ENCODE measurements at regions not wholly inside any gene's neighbourhood (a gene's known extent, or its start where the extent isn't known, plus 50 kb on each side); places are given as distances from the start of the nearest gene placed in this dataset.

DNA sequence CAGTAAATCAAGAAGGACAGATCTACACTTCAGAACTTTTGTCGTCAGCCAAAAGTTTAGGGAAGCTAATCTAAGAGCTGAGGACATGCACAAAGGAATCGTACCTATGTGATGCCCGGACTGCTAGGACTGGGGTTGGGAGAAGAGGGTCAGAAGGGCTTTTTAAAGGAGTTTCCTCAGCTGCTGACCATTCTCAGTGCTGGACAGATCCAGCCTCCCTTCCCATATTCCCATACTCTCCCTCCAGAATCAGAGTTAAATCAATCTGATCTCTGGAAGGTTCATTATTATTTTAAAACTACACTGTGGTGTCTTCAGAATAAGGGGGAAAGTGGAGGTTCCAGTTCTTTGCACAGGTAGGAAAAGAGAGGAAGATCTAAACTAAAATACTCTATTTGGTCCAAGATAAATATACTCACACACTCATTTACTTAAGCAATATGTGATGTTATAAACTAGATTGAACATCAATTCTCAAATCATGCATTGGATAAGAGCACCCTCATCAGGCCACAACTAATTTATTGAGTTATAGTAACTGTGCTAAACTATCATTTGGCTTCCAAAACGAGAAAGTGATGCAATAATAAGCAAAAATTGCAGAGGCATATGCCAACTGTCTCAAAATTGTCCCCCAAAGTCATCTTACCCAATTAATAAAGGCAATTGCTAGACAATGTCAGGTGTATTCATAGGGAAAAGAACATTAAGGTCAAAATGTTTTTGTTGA lies 124.7 kb downstream of the HNRNPD start:
- H3K9ac ChIP-seq (replicated peaks in 1 of 4; ENCODE audit: extremely low read depth in 1 of 4, low read depth in 3 of 4, low read length in 3 of 4): no peak overlapping the region
- no peak overlapping the region for H2BK15ac ChIP-seq (ENCODE audit: low read length)
- no peaks in the 10 kb centered on the region for H4K20me1 ChIP-seq (replicated peaks in 1 of 2; ENCODE audit: control insufficient read depth in 1 of 2, insufficient read depth in 2 of 2, low read length in 2 of 2)
- no peak for FAIRE-seq
- H2AFZ ChIP-seq (ENCODE audit: low read length): no peak overlapping the region
- H3K27ac ChIP-seq (ENCODE audit: low read depth, low read length): no peak overlapping the region
- no peaks in the 10 kb centered on the region for H3K4me1 ChIP-seq (replicated peaks in 1 of 4; ENCODE audit: control insufficient read depth in 3 of 4, insufficient read depth in 4 of 4, low read length in 3 of 4)
- H2BK20ac ChIP-seq (ENCODE audit: low read length): no peak overlapping the region
- H3K14ac ChIP-seq (ENCODE audit: insufficient read length): no peak overlapping the region
- no peak overlapping the region for H3K4me3 ChIP-seq (ENCODE audit: extremely low read depth in 1 of 4, insufficient read depth in 2 of 4, low read depth in 3 of 4, low read length in 4 of 4)
- no peaks in the 10 kb centered on the region for H3K36me3 ChIP-seq (ENCODE audit: control insufficient read depth in 2 of 4, insufficient read depth in 4 of 4, low read length in 3 of 4)
- ChIA-PET POLR2A (ENCODE audit: partially characterized antibody) (no interaction called here), CTCF (ENCODE audit: partially characterized antibody) (no interaction called here)
- no peaks in the 10 kb centered on the region; the same call in 1 of the 2 replicates for H3K23me2 ChIP-seq (ENCODE audit: low read depth, low read length)
- no peak overlapping the region for H3K23ac ChIP-seq (ENCODE audit: insufficient read length)
- no peak overlapping the region for H4K91ac ChIP-seq (replicated peaks; ENCODE audit: insufficient read length, low read length)
- H3K27me3 ChIP-seq (replicated peaks in 1 of 4; ENCODE audit: control insufficient read depth in 3 of 4, extremely low read depth in 1 of 4, insufficient read depth in 3 of 4, low read length in 3 of 4): no peaks in the 10 kb centered on the region
- TF ChIP-seq, protein P1, sequence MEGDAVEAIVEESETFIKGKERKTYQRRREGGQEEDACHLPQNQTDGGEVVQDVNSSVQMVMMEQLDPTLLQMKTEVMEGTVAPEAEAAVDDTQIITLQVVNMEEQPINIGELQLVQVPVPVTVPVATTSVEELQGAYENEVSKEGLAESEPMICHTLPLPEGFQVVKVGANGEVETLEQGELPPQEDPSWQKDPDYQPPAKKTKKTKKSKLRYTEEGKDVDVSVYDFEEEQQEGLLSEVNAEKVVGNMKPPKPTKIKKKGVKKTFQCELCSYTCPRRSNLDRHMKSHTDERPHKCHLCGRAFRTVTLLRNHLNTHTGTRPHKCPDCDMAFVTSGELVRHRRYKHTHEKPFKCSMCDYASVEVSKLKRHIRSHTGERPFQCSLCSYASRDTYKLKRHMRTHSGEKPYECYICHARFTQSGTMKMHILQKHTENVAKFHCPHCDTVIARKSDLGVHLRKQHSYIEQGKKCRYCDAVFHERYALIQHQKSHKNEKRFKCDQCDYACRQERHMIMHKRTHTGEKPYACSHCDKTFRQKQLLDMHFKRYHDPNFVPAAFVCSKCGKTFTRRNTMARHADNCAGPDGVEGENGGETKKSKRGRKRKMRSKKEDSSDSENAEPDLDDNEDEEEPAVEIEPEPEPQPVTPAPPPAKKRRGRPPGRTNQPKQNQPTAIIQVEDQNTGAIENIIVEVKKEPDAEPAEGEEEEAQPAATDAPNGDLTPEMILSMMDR (IDR thresholded peaks at IDR 0.05; ENCODE audit: control extremely low read depth in 1 of 3, insufficient read depth in 1 of 3, low read depth in 1 of 3, low read length in 3 of 3): no peak
- no peak for TF ChIP-seq EZH2 (IDR thresholded peaks at IDR 0.05; ENCODE audit: low read depth, low read length, severe bottlenecking)
- TF ChIP-seq RAD21 (IDR thresholded peaks at IDR 0.05 in 1 of 2, conservative IDR thresholded peaks at IDR 0.05 in 1 of 2; ENCODE audit: low read depth in 2 of 2, low read length in 2 of 2): no peak
- TF ChIP-seq, protein P2, sequence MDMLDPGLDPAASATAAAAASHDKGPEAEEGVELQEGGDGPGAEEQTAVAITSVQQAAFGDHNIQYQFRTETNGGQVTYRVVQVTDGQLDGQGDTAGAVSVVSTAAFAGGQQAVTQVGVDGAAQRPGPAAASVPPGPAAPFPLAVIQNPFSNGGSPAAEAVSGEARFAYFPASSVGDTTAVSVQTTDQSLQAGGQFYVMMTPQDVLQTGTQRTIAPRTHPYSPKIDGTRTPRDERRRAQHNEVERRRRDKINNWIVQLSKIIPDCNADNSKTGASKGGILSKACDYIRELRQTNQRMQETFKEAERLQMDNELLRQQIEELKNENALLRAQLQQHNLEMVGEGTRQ (IDR thresholded peaks at IDR 0.05; ENCODE audit: low read length): no peak
- no peak overlapping the region for H3K18ac ChIP-seq (ENCODE audit: extremely low read depth, low read length)
- no peak for DNase-seq (ENCODE audit: low read depth in 1 of 2, low spot score in 2 of 2)
- H3K79me1 ChIP-seq (ENCODE audit: low read depth, low read length): no peaks in the 10 kb centered on the region
- no peak overlapping the region for H2BK12ac ChIP-seq (ENCODE audit: low read depth, low read length)
- no peak overlapping the region for H2BK120ac ChIP-seq (replicated peaks; ENCODE audit: low read depth, low read length)
- no peak overlapping the region for H3K4ac ChIP-seq (replicated peaks; ENCODE audit: insufficient read length, low read depth, low read length)
- H3K9me3 ChIP-seq (ENCODE audit: insufficient read depth in 2 of 2, low read depth in 1 of 2, low read length in 1 of 2): no peaks in the 10 kb centered on the region
- no peaks in the 10 kb centered on the region for H3K79me2 ChIP-seq (ENCODE audit: control insufficient read depth in 1 of 2, insufficient read depth in 2 of 2, low read length in 2 of 2)
- no peak overlapping the region for H3K4me2 ChIP-seq (ENCODE audit: insufficient read depth in 1 of 2, low read depth in 2 of 2, low read length in 2 of 2)
- no peak overlapping the region for H3K56ac ChIP-seq (replicated peaks; ENCODE audit: insufficient read length, low read depth, low read length)
- no peak overlapping the region for H2BK5ac ChIP-seq (ENCODE audit: low read depth, low read length)
- H4K5ac ChIP-seq (ENCODE audit: insufficient read length, low read depth, low read length): no peak overlapping the region
- 76% methylated on average over 4 of the region's 4 CpGs; no CpG with 5 or more reads in 1 of the 2 experiments for WGBS, 2 experiments (ENCODE audit: extremely low coverage in 1 of 2, insufficient coverage in 1 of 2, insufficient read length in 1 of 2, insufficient replicate concordance in 2 of 2, low coverage in 1 of 2, low lambda C conversion rate in 2 of 2, missing lambda C conversion rate in 1 of 2)
- no peak overlapping the region for H2AK5ac ChIP-seq (ENCODE audit: low read depth, low read length)
- no peak overlapping the region for H4K8ac ChIP-seq (ENCODE audit: extremely low read depth, insufficient read depth, low read length)

All from H1 (cell line).